Smooth muscle cell (in vitro differentiated cells): ENCODE measurements at regions not wholly inside any gene's neighbourhood (a gene's known extent, or its start where the extent isn't known, plus 50 kb on each side); places are given as distances from the start of the nearest gene placed in this dataset.

ENCODE experiments used
- DNase-seq: peaks from one replicate; lab custom pipeline; 2025; ENCODE audit not compliant: unreplicated experiment; lab: John Stamatoyannopoulos, UW
- H2AFZ ChIP-seq: fragments of 200-600 bp; sonication (generic); 2 replicates; pipeline ENCODE4 v1.6.0; 2016; ENCODE audit warnings: antibody characterized with exemption, low read depth, mild to moderate bottlenecking
- H3F3A ChIP-seq: fragments of 200-600 bp; sonication (generic); 2 replicates; pipeline ENCODE4 v1.6.0; 2017; ENCODE audit warnings: antibody characterized with exemption, low read depth
- H3K27ac ChIP-seq: fragments of 200-600 bp; sonication (generic); 2 replicates; pipeline ENCODE4 v1.5.1; 2016; ENCODE audit warnings: low read depth, mild to moderate bottlenecking
- H3K27me3 ChIP-seq: fragments of 200-600 bp; sonication (generic); 2 replicates; pipeline ENCODE4 v1.6.1; 2016; ENCODE audit warnings: low read depth, mild to moderate bottlenecking
- H3K36me3 ChIP-seq: fragments of 200-600 bp; sonication (generic); 2 replicates; pipeline ENCODE4 v1.5.1; 2016; ENCODE audit warnings: low read depth
- H3K4me1 ChIP-seq: fragments of 200-600 bp; sonication (generic); 2 replicates; pipeline ENCODE4 v1.5.1; 2016; ENCODE audit warnings: low read depth
- H3K4me2 ChIP-seq: fragments of 200-600 bp; sonication (generic); 2 replicates; pipeline ENCODE4 v1.6.0; 2016; ENCODE audit warnings: mild to moderate bottlenecking
- H3K4me3 ChIP-seq: fragments of 200-600 bp; sonication (generic); 2 replicates; pipeline ENCODE4 v1.5.1; 2016; ENCODE audit warnings: mild to moderate bottlenecking
- H3K79me2 ChIP-seq: fragments of 200-600 bp; sonication (generic); 2 replicates; pipeline ENCODE4 v1.6.0; 2016; ENCODE audit warnings: low read depth, mild to moderate bottlenecking
- H3K9ac ChIP-seq: fragments of 200-600 bp; sonication (generic); 2 replicates; pipeline ENCODE4 v1.6.0; 2016; ENCODE audit warnings: low read depth
- H3K9me3 ChIP-seq: fragments of 200-600 bp; sonication (generic); replicated peaks from 2 replicates; pipeline ENCODE4 v1.5.1; 2016; ENCODE audit warnings: low read depth
- H4K20me1 ChIP-seq: fragments of 200-600 bp; sonication (generic); 2 replicates; pipeline ENCODE4 v1.6.0; 2016; ENCODE audit warnings: low read depth
- CTCF ChIP-seq: fragments of 200-600 bp; sonication (generic); IDR thresholded peaks from 2 replicates; pipeline ENCODE4 v1.5.1; 2017; ENCODE audit warnings: borderline replicate concordance, mild to moderate bottlenecking, antibody characterized with exemption; ENCODE audit not compliant: insufficient read depth, poor library complexity, severe bottlenecking
- WGBS: methylation state at CpG from one replicate; pipeline ENCODE4 v1.1.7; 2016; ENCODE audit warnings: low lambda C conversion rate; 5-methylcytosine and 5-hydroxymethylcytosine counted together

- no peak overlapping the region for H3K4me2 ChIP-seq
- H3K4me1 ChIP-seq, result no peaks in the 10 kb centered on the region
- TF ChIP-seq CTCF, result no peak
- DNase-seq, result no peak
- H3K27ac ChIP-seq, result peak overlapping the region; percentile 65
- no peaks in the 10 kb centered on the region for H4K20me1 ChIP-seq
- no peaks in the 10 kb centered on the region for H3K79me2 ChIP-seq
- 37% methylated on average over 3 of the region's 3 CpGs for WGBS
- H3K27me3 ChIP-seq, result no peaks in the 10 kb centered on the region
- H3K9me3 ChIP-seq, result no peaks in the 10 kb centered on the region
- H3F3A ChIP-seq, result no peaks in the 10 kb centered on the region
- H3K4me3 ChIP-seq, result no peak overlapping the region
- no peak overlapping the region for H2AFZ ChIP-seq
- H3K9ac ChIP-seq, result no peak overlapping the region
- H3K36me3 ChIP-seq, result no peaks in the 10 kb centered on the region
These were observed 480.1 kb downstream of the INHBA start for GRCh38 chr7:41222746-41223145.

DNA sequence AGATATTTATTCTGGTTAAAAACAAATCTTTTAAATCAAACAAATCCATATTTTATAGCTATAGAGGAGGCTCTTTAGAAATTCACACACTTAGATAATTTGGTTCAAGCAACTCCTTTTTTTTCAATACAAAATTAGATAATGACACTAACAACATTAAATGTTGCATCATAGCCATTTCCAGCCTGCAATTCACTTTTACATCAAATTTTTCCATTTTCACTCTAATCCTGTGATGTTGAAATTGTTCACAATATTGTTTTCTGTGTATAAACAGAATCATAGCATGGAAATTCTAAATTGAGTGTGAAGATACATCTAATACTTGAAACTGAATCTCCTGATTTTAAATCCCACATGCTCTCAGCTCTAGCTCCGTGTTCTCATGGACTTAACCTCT, 482.6 kb downstream of the INHBA start:
- H3K79me2 ChIP-seq, result no peaks in the 10 kb centered on the region
- no peaks in the 10 kb centered on the region for H3K36me3 ChIP-seq
- H3K27me3 ChIP-seq, result no peaks in the 10 kb centered on the region
- no peak overlapping the region for H3K27ac ChIP-seq
- 66% methylated on average over 1 of the region's 1 CpG for WGBS
- no peak overlapping the region for H3K4me3 ChIP-seq
- H3K4me1 ChIP-seq, result no peaks in the 10 kb centered on the region
- no peaks in the 10 kb centered on the region for H3F3A ChIP-seq
- no peak for TF ChIP-seq CTCF
- no peaks in the 10 kb centered on the region for H3K9me3 ChIP-seq
- no peak overlapping the region for H3K9ac ChIP-seq
- H2AFZ ChIP-seq, result no peak overlapping the region
- no peaks in the 10 kb centered on the region for H4K20me1 ChIP-seq
- no peak overlapping the region for H3K4me2 ChIP-seq
- no peak for DNase-seq

- H2AFZ ChIP-seq, result peak overlapping the region; percentile 56
- no peak overlapping the region for H3K4me2 ChIP-seq
- H3K27ac ChIP-seq, result no peak overlapping the region
- no peaks in the 10 kb centered on the region for H3K4me1 ChIP-seq
- no peaks in the 10 kb centered on the region for H4K20me1 ChIP-seq
- H3F3A ChIP-seq, result no peaks in the 10 kb centered on the region
- no peak for DNase-seq
- no peaks in the 10 kb centered on the region for H3K36me3 ChIP-seq
- H3K27me3 ChIP-seq, result no peaks in the 10 kb centered on the region
- no peak overlapping the region for H3K9ac ChIP-seq
- no peaks in the 10 kb centered on the region for H3K9me3 ChIP-seq
- H3K79me2 ChIP-seq, result no peaks in the 10 kb centered on the region
- no peak for TF ChIP-seq CTCF
- no peak overlapping the region for H3K4me3 ChIP-seq
- 33% methylated on average over 2 of the region's 2 CpGs for WGBS
These were observed 483.6 kb downstream of the INHBA start for GRCh38 chr7:41219276-41219675.

DNA sequence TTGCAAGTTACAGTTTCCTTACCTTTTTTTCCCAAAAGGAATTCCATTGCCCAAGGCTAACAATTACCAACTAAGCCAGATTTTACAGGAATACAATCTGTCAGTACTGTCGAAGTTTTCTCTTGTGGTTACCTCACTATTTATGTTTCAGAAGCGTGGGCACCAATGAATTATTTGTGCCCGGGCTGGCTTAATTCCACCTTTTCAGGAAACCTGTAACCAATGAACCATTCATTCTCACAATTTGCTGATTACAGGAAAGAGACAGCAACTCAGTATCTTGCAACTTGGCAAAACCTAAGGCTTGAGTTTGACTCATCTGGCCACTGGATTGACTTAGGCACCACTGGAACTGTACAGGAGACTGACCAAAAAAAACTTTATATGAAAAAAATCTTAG, 485.6 kb downstream of the INHBA start:
- H3K4me2 ChIP-seq, result no peak overlapping the region
- DNase-seq, result no peak
- H3K9ac ChIP-seq, result no peak overlapping the region
- H3K36me3 ChIP-seq, result no peaks in the 10 kb centered on the region
- H2AFZ ChIP-seq, result no peak overlapping the region
- 77% methylated on average over 3 of the region's 3 CpGs for whole genome bisulfite sequencing
- no peaks in the 10 kb centered on the region for H3K79me2 ChIP-seq
- no peaks in the 10 kb centered on the region for H3F3A ChIP-seq
- no peaks in the 10 kb centered on the region for H3K9me3 ChIP-seq
- TF ChIP-seq CTCF, result no peak
- no peak overlapping the region for H3K4me3 ChIP-seq
- no peaks in the 10 kb centered on the region for H3K27me3 ChIP-seq
- no peak overlapping the region for H3K27ac ChIP-seq
- H3K4me1 ChIP-seq, result no peaks in the 10 kb centered on the region
- no peaks in the 10 kb centered on the region for H4K20me1 ChIP-seq
